SJSA1 (cell line): ENCODE measurements at regions not wholly inside any gene's neighbourhood (a gene's known extent, or its start where the extent isn't known, plus 50 kb on each side); places are given as distances from the start of the nearest gene placed in this dataset.
A peak's percentile ranks its signal among the peaks of the same experiment; 100 is the strongest.
"Not testable (repeated sequence)": the region's sequence is repeated elsewhere in the genome, so short reads cannot be mapped to it uniquely, and the experiment has no call there.

ENCODE experiments used
- DNase-seq, 2 experiments: peaks; one replicate each; pipeline ENCODE4 v3.0.0-alpha.2; 2015 to 2020; ENCODE audit warnings: low spot score in 2 of 2, low read depth in 1 of 2
- H3K27ac ChIP-seq: fragments of 250-450 bp; sonication (Bioruptor Pico); 2 replicates; pipeline ENCODE4 v1.5.1; 2020; ENCODE audit warnings: mild to moderate bottlenecking, moderate library complexity
- H3K27me3 ChIP-seq: fragments of 250-450 bp; sonication (Bioruptor Pico); replicated peaks from 2 replicates; pipeline ENCODE4 v1.5.1; 2020; ENCODE audit warnings: mild to moderate bottlenecking, moderate library complexity
- H3K36me3 ChIP-seq: fragments of 250-450 bp; sonication (Bioruptor Pico); 2 replicates; pipeline ENCODE4 v1.5.1; 2020; ENCODE audit warnings: mild to moderate bottlenecking
- H3K4me1 ChIP-seq: fragments of 250-450 bp; sonication (Bioruptor Pico); replicated peaks from 2 replicates; pipeline ENCODE4 v1.6.1; 2021; ENCODE audit warnings: mild to moderate bottlenecking
- H3K4me3 ChIP-seq: fragments of 250-450 bp; sonication (Bioruptor Pico); 2 replicates; pipeline ENCODE4 v1.5.1; 2020; ENCODE audit warnings: mild to moderate bottlenecking
- H3K9me3 ChIP-seq: fragments of 250-450 bp; sonication (Bioruptor Pico); replicated peaks from 2 replicates; pipeline ENCODE4 v1.5.1; 2020; ENCODE audit warnings: mild to moderate bottlenecking

DNA sequence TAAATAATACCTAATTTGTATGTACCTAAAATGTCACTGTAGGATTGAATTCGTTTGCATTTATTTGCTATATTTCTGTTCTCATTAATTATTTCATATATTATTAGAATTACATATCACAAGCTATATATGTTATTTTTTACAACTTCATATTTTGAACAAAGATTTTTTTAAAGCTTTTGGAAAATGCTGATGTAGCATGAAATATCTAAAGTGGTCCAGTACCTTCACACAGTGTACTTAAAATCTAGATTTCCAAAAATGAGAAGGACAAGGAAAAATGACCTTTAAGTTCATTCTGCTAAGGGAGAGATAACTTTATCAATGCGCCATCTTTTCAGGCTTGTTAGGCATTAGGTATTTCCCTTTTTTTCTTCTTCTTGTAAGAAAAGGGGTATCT is 71.8 kb downstream of the LARP7 start:
- H3K4me1 ChIP-seq = peaks cover 5% of the 10 kb centered on the region
- H3K4me3 ChIP-seq = no peak overlapping the region
- no peak for DNase-seq
- no peak overlapping the region for H3K27ac ChIP-seq
- H3K36me3 ChIP-seq = no peaks in the 10 kb centered on the region
- no peaks in the 10 kb centered on the region for H3K9me3 ChIP-seq
- peaks cover 43% of the 10 kb centered on the region for H3K27me3 ChIP-seq

DNA sequence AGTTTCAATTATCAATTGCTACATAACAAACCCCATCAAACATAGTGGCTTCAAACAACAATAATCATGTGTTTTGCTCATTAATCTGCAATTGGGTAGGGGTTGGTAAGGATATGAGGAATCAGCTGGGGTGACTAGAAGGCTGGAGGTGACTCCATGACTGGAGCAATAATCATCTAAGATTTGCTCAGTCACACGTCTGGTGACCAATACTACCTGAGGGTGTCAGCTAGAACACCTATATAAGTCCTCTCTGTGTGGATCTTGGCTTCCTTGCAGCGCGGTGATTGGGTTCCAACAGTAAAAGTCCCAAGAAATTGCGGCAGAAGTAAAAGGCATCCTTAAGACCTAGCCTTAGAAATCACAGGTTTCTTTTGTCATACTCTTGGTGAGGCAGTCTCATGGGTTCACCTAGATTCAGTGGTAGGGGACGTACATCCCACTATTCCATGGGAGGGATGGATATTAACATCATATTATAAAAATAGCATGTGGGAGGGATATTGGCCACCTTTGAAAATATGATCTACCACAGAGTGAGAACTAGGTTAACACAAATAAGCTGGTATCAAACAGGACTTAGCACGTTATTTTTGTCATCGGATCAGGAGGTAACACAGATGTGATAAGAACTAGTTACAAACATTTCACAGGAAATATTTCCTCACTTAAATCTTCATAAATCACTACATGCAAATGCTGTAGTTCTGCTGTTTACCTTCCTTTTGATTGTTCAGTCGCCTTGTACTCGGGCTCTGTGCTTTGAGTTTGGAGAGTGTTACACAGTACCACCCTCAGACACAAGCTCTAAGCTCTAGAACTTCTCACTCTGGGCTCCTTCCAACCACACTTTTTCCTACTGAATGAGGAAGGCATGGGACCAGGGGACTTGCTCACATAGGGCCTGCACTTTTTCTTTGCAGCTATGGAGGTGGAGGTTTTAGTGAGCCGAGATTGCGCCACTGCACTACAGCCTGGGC is 78.3 kb downstream of the LARP7 start:
- DNase-seq = no peak
- no peak overlapping the region for H3K4me3 ChIP-seq
- no peaks in the 10 kb centered on the region for H3K27me3 ChIP-seq
- H3K4me1 ChIP-seq = no peaks in the 10 kb centered on the region
- H3K27ac ChIP-seq = no peak overlapping the region
- no peaks in the 10 kb centered on the region for H3K36me3 ChIP-seq
- H3K9me3 ChIP-seq = no peaks in the 10 kb centered on the region

DNA sequence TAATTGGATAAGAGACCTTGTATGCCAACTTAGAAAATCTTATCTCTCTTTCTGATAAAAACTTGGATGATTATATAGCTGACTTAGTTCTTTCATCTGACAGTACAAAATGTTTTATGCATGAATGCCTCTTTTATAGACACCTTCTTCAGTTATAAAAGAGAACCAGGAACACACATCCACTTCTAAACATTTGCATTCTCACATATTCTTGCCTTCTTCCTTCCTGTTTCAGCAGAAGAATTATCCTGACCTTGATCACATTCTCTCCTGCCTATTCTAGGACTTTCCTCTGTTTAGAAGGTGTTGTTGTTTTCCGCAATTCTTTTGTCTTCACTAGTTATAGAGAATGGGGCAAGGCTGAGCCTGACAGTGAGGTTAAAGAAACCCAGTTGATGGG is 80.9 kb downstream of the LARP7 start:
- H3K36me3 ChIP-seq = no peaks in the 10 kb centered on the region
- DNase-seq = no peak
- no peak overlapping the region for H3K4me3 ChIP-seq
- no peaks in the 10 kb centered on the region for H3K9me3 ChIP-seq
- no peaks in the 10 kb centered on the region for H3K27me3 ChIP-seq
- H3K27ac ChIP-seq = no peak overlapping the region
- no peaks in the 10 kb centered on the region for H3K4me1 ChIP-seq

DNA sequence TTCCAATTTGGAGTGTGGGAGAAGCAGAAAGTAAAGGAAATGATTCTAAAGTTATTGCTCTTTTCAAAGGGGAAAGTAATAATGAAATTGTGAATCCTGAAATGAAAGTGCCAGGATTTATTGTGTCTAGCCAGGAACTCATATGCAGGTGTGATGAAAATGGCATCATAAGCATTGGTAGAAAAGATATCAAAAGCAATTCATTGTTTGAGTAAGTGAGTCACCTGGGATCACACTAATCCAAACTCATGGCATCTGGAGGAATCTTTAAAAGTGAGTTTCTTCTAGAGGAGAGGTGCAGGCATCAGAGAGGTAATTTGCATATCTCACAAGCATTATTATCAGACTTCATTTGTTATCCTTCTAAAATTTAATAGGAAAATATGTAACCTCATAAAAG is 84.7 kb downstream of the LARP7 start:
- Histone ChIP-seq H3K36me3 (no peaks in the 10 kb centered on the region), H3K4me1 (no peaks in the 10 kb centered on the region), H3K27ac (no peak overlapping the region), H3K27me3 (no peaks in the 10 kb centered on the region), H3K9me3 (no peaks in the 10 kb centered on the region), H3K4me3 (no peak overlapping the region)
- DNase-seq = no peak

DNA sequence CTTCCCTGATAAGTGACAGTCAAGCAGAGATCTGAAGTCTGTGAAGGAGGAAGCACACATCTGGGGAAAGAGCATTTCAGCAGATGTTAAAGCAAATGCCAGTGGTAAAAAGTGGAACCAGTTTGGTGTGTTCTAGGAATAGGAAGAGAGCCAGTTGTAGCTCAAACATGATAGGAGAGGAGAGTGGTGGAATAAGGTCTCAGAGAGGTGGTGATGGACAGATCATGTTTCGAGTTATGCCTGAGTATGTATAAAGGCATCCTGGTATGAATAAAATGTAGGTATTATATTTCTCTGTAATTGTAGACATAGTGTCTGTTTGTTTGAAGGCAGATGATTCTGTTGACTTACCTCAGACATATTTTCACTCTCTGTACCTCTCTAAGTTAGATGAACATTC is 89.1 kb downstream of the LARP7 start:
- H3K36me3 ChIP-seq = no peaks in the 10 kb centered on the region
- no peaks in the 10 kb centered on the region for H3K4me1 ChIP-seq
- H3K27me3 ChIP-seq = no peaks in the 10 kb centered on the region
- DNase-seq = no peak
- H3K4me3 ChIP-seq = no peak overlapping the region
- no peak overlapping the region for H3K27ac ChIP-seq
- no peaks in the 10 kb centered on the region for H3K9me3 ChIP-seq

DNA sequence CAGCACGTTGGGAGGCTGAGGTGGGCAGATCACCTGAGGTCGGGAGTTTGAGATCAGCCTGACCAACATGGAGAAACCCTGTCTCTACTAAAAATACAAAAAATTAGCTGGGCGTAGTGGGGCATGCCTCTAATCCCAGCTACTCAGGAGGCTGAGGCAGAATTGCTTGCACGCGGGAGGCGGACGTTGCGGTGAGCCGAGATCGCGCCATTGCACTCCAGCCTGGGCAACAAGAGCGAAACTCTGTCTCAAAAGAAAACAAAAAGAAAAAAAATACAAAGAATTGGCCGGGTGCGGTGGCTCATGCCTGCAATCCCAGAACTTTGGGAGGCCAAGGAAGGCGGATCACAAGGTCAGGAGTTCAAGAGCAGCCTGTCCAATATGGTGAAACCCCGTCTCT is 90.8 kb downstream of the LARP7 start:
- not testable (repeated sequence) for H3K4me3 ChIP-seq, DNase-seq, H3K27ac ChIP-seq, H3K27me3 ChIP-seq, H3K9me3 ChIP-seq, H3K36me3 ChIP-seq, H3K4me1 ChIP-seq

DNA sequence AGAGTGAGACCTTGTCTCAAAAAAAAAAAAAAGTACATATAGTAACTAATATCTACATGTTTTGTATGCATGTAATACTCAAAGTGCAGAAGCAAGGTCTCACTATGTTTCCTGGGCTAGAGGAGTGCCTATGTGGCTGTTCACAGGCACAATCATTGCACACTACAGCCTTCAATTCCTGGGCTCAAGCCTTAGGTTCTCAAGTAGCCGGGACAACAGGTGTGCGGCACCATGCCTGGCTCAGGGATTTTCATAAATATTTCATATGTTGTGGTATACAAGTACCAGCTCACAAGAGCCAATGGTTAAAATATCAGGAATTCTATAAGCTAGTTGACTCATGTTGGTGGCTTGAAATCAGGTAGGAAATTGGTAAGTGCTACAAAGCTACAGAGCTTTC is 94.8 kb downstream of the LARP7 start:
- no peak overlapping the region for H3K27ac ChIP-seq
- no peaks in the 10 kb centered on the region for H3K9me3 ChIP-seq
- H3K4me3 ChIP-seq = no peak overlapping the region
- H3K27me3 ChIP-seq = no peaks in the 10 kb centered on the region
- no peaks in the 10 kb centered on the region for H3K36me3 ChIP-seq
- H3K4me1 ChIP-seq = no peaks in the 10 kb centered on the region
- DNase-seq = no peak

DNA sequence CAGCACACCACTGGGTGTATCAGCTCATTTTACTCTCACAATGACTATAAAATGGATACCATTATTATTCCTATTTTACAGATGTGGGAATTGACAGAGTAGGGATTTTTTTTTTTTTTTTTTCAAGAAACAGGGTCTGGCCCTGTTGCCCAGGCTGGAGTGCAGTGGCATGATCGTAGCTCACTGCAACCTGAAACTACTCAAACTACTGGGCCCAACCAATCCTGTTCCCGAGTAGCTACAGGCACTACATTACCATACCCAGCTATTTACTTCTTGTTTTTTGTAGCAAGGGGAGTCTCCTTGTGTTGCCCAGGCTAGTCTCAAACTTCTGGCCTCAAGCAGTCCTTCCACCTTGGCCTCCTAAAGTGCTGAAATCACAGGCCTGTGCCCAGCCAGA is 95.2 kb downstream of the LARP7 start:
- no peaks in the 10 kb centered on the region for H3K36me3 ChIP-seq
- no peak overlapping the region for H3K27ac ChIP-seq
- DNase-seq = no peak
- H3K27me3 ChIP-seq = no peaks in the 10 kb centered on the region
- H3K4me3 ChIP-seq = no peak overlapping the region
- H3K9me3 ChIP-seq = no peaks in the 10 kb centered on the region
- H3K4me1 ChIP-seq = no peaks in the 10 kb centered on the region

DNA sequence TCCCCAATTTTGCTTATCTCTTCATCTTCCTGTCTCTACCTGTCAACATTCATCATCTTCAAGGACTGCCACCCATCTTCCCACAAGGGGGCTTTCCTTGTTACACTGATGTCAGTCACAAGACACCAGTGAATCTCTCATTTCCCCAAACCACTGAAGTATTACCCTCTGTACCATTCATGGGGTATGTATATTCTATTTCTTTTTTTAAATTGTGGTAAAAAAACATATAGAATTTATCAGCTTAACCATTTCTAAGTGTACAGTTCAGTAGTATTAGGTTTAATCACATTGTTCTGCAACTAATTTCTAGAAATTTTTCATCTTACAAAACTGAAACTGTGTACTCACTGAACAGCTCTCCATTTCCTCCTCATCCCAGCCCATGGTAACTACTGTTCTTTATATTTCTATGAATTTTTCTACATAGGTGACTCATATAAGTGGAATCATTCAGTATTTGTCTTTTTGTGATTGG is 98.6 kb downstream of the LARP7 start:
- Histone ChIP-seq H3K9me3 (no peaks in the 10 kb centered on the region), H3K27ac (no peak overlapping the region), H3K4me1 (no peaks in the 10 kb centered on the region), H3K27me3 (no peaks in the 10 kb centered on the region), H3K4me3 (no peak overlapping the region), H3K36me3 (no peaks in the 10 kb centered on the region)
- DNase-seq = no peak

DNA sequence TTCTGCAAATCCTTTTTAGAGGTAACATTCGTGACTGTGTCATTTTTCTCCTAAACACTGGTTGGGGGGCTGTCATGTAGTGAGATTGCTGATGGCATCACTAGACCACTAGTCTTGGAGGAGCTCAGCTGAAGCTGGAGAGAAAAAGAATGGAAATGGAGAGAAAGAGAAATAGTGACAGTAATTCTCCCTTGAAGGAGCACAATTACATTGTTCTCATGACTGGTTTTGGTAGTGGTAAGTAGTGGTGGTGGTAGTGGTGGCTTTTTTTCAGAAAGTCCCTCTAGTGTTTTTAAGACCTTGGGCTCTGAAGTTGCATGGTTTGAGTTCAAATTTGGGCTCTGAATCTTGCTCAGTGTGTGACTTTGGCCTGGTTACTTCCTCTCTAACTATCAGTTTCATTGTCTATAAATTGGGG is 99.8 kb downstream of the LARP7 start:
- Histone ChIP-seq H3K36me3 (no peaks in the 10 kb centered on the region), H3K9me3 (no peaks in the 10 kb centered on the region), H3K4me1 (no peaks in the 10 kb centered on the region), H3K27me3 (no peaks in the 10 kb centered on the region), H3K27ac (no peak overlapping the region), H3K4me3 (no peak overlapping the region)
- no peak for DNase-seq

DNA sequence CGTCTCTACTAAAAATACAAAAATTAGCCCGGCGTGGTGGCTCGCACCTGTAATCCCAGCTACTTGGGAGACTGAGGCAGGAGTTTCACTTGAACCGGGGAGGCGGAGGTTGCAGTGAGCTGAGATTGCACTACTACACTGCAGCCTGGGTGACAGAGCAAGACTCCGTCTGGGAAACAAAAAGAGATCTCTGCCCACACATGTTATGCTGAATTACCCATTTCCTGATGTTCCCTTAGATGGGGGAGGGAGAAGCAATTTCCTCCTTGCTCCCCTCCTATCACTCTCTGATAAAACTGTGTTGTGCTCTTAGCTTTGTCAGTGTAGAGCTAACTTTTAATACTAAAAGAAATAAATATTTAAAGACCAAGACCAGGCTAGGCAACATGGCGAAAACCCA is 102.5 kb downstream of the LARP7 start:
- no peaks in the 10 kb centered on the region for H3K4me1 ChIP-seq
- no peak for DNase-seq
- no peaks in the 10 kb centered on the region for H3K27me3 ChIP-seq
- H3K36me3 ChIP-seq = no peaks in the 10 kb centered on the region
- no peaks in the 10 kb centered on the region for H3K9me3 ChIP-seq
- no peak overlapping the region for H3K4me3 ChIP-seq
- no peak overlapping the region for H3K27ac ChIP-seq

DNA sequence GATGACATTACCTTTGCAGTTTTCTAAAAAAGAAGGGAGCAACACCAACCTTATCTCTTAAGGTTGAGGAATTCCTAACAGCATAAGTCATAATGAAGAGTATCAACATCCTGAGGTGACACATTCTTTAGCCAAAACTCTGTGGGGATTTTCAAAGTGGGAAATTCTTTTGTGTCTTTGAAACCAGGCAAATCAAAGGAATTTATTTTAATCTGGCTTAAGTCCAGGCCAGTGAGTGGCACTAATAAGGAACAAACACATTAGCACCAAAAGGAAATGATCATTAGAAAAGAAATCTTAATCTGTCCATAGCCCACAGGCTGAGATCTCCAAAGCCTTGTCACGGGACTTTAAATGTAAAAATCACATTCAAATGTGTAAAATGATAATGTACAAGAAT is 110.1 kb downstream of the LARP7 start:
- H3K9me3 ChIP-seq = no peaks in the 10 kb centered on the region
- peak in 1 of 2 experiments; percentile 30 for DNase-seq

DNA sequence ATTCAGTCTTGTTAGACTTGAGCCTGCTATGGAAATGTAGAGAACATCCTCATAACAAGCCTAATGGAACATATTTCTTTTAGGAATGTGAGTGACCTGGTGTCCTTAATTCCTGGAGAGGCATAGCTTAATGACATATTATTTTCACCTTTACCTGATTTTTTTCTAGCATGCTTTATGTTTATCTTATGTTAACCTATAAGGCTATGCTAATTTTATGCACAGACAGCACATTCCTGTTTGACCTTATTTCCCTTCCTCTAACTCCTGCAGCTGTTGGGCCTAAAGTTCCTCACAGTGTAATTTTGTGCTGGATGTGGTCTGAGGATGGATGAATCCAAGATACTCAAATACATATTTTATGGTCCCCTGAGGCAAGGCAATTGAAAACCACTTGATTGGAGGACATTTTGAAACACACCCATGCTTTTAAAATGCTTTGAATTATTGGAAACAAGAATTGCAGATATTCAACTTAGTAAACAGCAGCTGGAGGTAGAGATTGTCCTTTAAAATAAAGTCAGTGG is 111.5 kb downstream of the LARP7 start:
- DNase-seq = no peak
- Histone ChIP-seq H3K4me3 (no peak overlapping the region), H3K27ac (no peak overlapping the region), H3K9me3 (no peaks in the 10 kb centered on the region), H3K36me3 (no peaks in the 10 kb centered on the region), H3K4me1 (peaks cover 9% of the 10 kb centered on the region), H3K27me3 (no peaks in the 10 kb centered on the region)

More for the DNA sequence above, 110.1 kb downstream of the LARP7 start:
- Histone ChIP-seq H3K27ac (no peak overlapping the region), H3K4me3 (no peak overlapping the region), H3K27me3 (no peaks in the 10 kb centered on the region), H3K4me1 (peaks cover 9% of the 10 kb centered on the region), H3K36me3 (no peaks in the 10 kb centered on the region)

DNA sequence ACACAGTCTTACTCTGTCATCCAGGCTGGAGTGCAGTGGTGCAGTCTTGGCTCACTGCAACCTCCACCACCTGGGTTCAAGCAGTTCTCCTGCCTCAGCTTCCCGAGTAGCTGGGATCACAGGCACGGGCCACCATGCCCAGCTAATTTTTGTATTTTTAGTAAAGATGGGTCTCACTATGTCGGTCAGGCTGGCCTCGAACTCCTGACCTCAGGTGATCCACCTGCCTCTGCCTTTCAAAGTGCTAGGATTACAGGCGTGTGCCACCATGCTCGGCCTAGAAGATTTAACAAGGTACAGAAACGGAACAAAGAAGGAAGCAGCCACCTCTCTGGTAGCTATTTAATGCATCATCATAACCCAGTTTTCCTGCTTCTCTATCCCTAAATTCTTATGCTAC is 113.8 kb downstream of the LARP7 start:
- not testable (repeated sequence) for H3K4me3 ChIP-seq, H3K27me3 ChIP-seq, DNase-seq, H3K4me1 ChIP-seq, H3K36me3 ChIP-seq, H3K27ac ChIP-seq, H3K9me3 ChIP-seq
